Heart left ventricle (tissue), 16 donors: ENCODE measurements at regions not wholly inside any gene's neighbourhood (a gene's known extent, or its start where the extent isn't known, plus 50 kb on each side); places are given as distances from the start of the nearest gene placed in this dataset.

Source experiments
- ATAC-seq, 4 donors: fragments of 200-7000 bp; cut with Tn5 transposase; one replicate each; pipeline ENCODE4 v1.9.1; 2020 to 2022; ENCODE audit warnings: moderate library complexity in 4 of 4, mild to moderate bottlenecking in 3 of 4, moderate number of reproducible peaks in 1 of 4
- DNase-seq, 5 donors: peaks; one replicate each; pipeline ENCODE4 v3.0.0-alpha.2; 2020
- H3K27ac ChIP-seq, 12 donors: fragments of 200-600 bp; sonication (generic) in 4 of 12; one replicate each; pipeline versions ENCODE4 v1.5.0 to v1.8.0; 2016 to 2022; ENCODE audit warnings: mild to moderate bottlenecking in 2 of 12
- H3K27me3 ChIP-seq, 9 donors: fragments of 200-600 bp; sonication (generic) in 2 of 9; one replicate each; pipeline versions ENCODE4 v1.5.1 to v1.8.0; 2016 to 2022; ENCODE audit warnings: mild to moderate bottlenecking in 3 of 9
- H3K36me3 ChIP-seq, 9 donors: fragments of 200-600 bp; sonication (generic) in 2 of 9; one replicate each; pipeline versions ENCODE4 v1.5.0 to v1.8.0; 2018 to 2022; ENCODE audit warnings: mild to moderate bottlenecking in 2 of 9
- H3K4me1 ChIP-seq, 12 donors: fragments of 200-600 bp; sonication (generic) in 4 of 12; one replicate each; pipeline versions ENCODE4 v1.5.0 to v1.8.0; 2016 to 2022; ENCODE audit warnings: mild to moderate bottlenecking in 3 of 12
- H3K4me3 ChIP-seq, 12 donors: fragments of 200-600 bp; sonication (generic) in 4 of 12; one replicate each; pipeline versions ENCODE4 v1.5.0 to v1.8.0; 2017 to 2022; ENCODE audit warnings: mild to moderate bottlenecking in 9 of 12, moderate library complexity in 4 of 12
- H3K9me3 ChIP-seq, 12 donors: fragments of 200-600 bp; sonication (generic) in 4 of 12; one replicate each; pipeline versions ENCODE4 v1.5.0 to v1.8.0; 2016 to 2022; ENCODE audit warnings: mild to moderate bottlenecking in 1 of 12
- POLR2A ChIP-seq, 2 donors: fragments of 450-650 bp; IDR thresholded peaks; one replicate each; pipeline ENCODE4 v1.6.1; 2017; ENCODE audit warnings: antibody characterized with exemption in 2 of 2, mild to moderate bottlenecking in 2 of 2, moderate library complexity in 2 of 2
- WGBS, 4 donors: extraction: QIAGEN DNeasy Blood & Tissue Kit in 2 of 4; methylation state at CpG; one replicate each; pipeline versions ENCODE4 v1.1.5 to v1.1.7; 2013 to 2018; 5-methylcytosine and 5-hydroxymethylcytosine counted together
- intact Hi-C, 10 donors: fragments of 100-400 bp; cut with DNase I; formaldehyde crosslinking; loops; one replicate each; pipeline versions ENCODE4 v1.11.1 to v1.14.2; 2022
- TF ChIP-seq, protein P1 (sequence below), 12 donors: fragments of 200-600 bp; sonication (generic) in 4 of 12; IDR thresholded peaks; one replicate each; pipeline versions ENCODE4 v1.5.0 to v1.8.0; 2018 to 2022; ENCODE audit warnings: antibody characterized with exemption in 12 of 12, mild to moderate bottlenecking in 5 of 12
- donor health status: ischemic (EF 13 %, LVEDD 7.1; RV severe dilation, severe dysfunction).
- donor health status: healthy with polysubstance abuse.
- donor health status: DM: no; HTN: yes; CAD: no.
- donor health status: DM: no; HTN: no; CAD: no.
- donor health status: ischemic (EF 25% LVEDD 6.9; RV normal size, moderate dysfunction).
- donor health status: ischemic (EF 25% LVEDD 5.7; RV mildly dilated, moderate dysfunction).
- donor health status: healthy.
- donor health status: DM: yes; HTN: yes; CAD: no.
- donor health status: ischemic (EF 35%, LVEDD 5.7; RV mildly dilated, moderate dysfunction).
- donor health status: nonischemic (EF 11% LVEDD 7.7; RV severe dilation, severe dysfunction).
- donor health status: DM: yes; HTN: yes; CAD: no.
- donor health status: PGD.
- donor health status: ischemic (EF 29% LVEDD 5.4; RV normal size, mild dysfunction).
- donor health status: nonischemic (EF 23%, LVEDD 6.1; RV moderate dilation, normal function).

DNA sequence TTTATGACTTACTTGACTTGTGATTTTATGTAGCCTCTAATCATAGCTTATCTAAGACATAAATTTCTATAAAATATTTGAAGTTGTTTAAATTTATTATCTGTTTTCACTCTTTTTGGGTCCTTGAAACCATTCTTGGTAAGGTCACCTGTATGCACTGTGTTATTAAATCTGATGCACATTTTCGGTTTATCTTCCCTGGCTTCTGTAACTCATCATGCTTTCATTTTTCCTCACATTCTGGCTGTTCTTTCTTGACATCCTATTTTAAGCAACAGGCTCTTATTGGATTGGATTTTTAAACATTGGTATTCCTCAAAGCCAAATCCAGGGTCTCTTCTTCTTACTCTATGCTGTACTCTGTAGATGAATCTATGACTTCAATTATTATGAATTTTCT lies 341.6 kb downstream of the TGFB2 start:
- ATAC-seq (no peak), DNase-seq (no peak)
- 92 to 95% (median 93%) methylated on average over 1 of the region's 1 CpG for WGBS, 4 donors
- H3K4me3 ChIP-seq = no peak overlapping the region
- intact Hi-C loops = no loop called here
- no peaks in the 10 kb centered on the region for H3K4me1 ChIP-seq
- H3K9me3 ChIP-seq = no peaks in the 10 kb centered on the region
- no peak for TF ChIP-seq POLR2A (IDR thresholded peaks at IDR 0.05)
- TF ChIP-seq, protein P1, sequence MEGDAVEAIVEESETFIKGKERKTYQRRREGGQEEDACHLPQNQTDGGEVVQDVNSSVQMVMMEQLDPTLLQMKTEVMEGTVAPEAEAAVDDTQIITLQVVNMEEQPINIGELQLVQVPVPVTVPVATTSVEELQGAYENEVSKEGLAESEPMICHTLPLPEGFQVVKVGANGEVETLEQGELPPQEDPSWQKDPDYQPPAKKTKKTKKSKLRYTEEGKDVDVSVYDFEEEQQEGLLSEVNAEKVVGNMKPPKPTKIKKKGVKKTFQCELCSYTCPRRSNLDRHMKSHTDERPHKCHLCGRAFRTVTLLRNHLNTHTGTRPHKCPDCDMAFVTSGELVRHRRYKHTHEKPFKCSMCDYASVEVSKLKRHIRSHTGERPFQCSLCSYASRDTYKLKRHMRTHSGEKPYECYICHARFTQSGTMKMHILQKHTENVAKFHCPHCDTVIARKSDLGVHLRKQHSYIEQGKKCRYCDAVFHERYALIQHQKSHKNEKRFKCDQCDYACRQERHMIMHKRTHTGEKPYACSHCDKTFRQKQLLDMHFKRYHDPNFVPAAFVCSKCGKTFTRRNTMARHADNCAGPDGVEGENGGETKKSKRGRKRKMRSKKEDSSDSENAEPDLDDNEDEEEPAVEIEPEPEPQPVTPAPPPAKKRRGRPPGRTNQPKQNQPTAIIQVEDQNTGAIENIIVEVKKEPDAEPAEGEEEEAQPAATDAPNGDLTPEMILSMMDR (IDR thresholded peaks at IDR 0.05) = no peak
- H3K27me3 ChIP-seq = no peaks in the 10 kb centered on the region
- no peaks in the 10 kb centered on the region for H3K36me3 ChIP-seq
- no peak overlapping the region for H3K27ac ChIP-seq

DNA sequence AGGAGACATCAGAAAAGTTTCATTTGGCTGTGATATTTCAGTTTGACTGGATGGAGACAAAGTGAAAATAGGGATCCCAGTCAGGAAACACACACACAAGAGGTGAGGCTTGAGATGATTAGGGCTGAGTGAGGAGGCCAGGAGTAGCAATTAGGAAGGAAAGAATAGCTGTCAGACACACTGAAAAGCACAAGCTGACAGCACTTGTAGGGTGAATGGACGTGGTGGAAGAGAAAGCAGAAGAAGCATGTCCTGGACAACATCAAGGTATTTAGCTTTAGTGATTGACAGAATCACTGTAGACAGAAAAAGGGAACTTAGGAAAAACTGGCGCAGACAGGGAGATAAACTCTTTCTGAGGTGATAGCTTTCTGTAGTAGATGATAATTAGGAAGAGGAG lies 347.7 kb downstream of the TGFB2 start:
- Histone ChIP-seq H3K27me3 (no peaks in the 10 kb centered on the region), H3K36me3 (no peaks in the 10 kb centered on the region), H3K27ac (no peak overlapping the region), H3K4me3 (no peak overlapping the region), H3K4me1 (no peaks in the 10 kb centered on the region), H3K9me3 (no peaks in the 10 kb centered on the region)
- 83 to 89% (median 86%) methylated on average over 2 of the region's 2 CpGs for WGBS, 4 donors
- TF ChIP-seq, protein P1 (IDR thresholded peaks at IDR 0.05) = no peak
- no peak for TF ChIP-seq POLR2A (IDR thresholded peaks at IDR 0.05)
- ATAC-seq = no peak
- no peak for DNase-seq
- intact Hi-C loops = no loop called here

DNA sequence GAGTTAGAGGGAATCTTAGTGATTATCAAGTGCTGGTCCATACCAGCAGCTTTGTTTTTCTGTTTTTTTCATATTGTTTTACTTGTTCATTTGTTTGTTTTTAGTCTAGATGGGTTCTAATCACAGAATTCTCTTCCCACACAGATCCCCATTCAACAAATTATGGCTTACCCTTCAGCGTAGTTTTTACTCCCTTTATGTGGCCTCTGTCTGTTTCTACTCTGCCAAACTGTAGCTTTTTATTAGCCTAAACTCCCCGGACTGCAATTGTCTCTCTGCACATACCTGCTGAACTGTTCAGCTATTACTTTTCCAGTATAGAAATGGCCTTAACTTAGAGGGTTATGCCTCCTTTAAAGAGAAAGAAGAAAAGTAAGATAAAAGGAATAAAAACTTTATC lies 348.5 kb downstream of the TGFB2 start:
- intact Hi-C loops = no loop called here
- no peaks in the 10 kb centered on the region for H3K4me1 ChIP-seq
- H3K9me3 ChIP-seq = no peaks in the 10 kb centered on the region
- no peaks in the 10 kb centered on the region for H3K36me3 ChIP-seq
- H3K4me3 ChIP-seq = no peak overlapping the region
- 74 to 88% (median 81%) methylated on average over 2 of the region's 2 CpGs for WGBS, 4 donors
- TF ChIP-seq POLR2A (IDR thresholded peaks at IDR 0.05) = no peak
- TF ChIP-seq, protein P1 (IDR thresholded peaks at IDR 0.05) = no peak
- DNase-seq (no peak), ATAC-seq (no peak)
- H3K27me3 ChIP-seq = no peaks in the 10 kb centered on the region
- H3K27ac ChIP-seq = no peak overlapping the region

DNA sequence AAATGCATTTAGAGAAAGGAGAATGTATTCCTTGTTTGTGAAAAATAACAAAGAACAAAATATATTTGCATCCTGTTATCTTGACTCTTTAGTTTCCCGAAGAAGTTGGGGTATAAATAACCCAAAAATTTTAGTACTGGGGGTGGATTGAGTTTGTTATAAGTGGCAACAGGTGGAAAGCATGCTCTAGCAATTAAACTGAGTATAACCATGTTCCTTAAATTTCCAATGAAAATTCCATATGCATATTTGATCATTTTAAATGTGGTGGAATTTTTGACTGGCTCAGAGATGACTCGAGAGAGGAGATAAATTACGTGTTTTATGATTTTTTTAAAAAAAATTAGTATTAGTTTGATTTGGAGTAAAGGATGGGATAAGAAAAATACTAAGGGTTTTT lies 348.9 kb downstream of the TGFB2 start:
- intact Hi-C loops = no loop called here
- Histone ChIP-seq H3K27me3 (no peaks in the 10 kb centered on the region), H3K36me3 (no peaks in the 10 kb centered on the region), H3K27ac (no peak overlapping the region), H3K4me1 (no peaks in the 10 kb centered on the region), H3K4me3 (no peak overlapping the region), H3K9me3 (no peaks in the 10 kb centered on the region)
- DNase-seq = no peak
- WGBS, 4 donors = 74 to 84% (median 81%) methylated on average over 3 of the region's 3 CpGs
- TF ChIP-seq, protein P1 (IDR thresholded peaks at IDR 0.05) = no peak
- TF ChIP-seq POLR2A (IDR thresholded peaks at IDR 0.05) = no peak
- ATAC-seq = no peak
